Brain pericyte (primary cell): ENCODE measurements at regions not wholly inside any gene's neighbourhood (a gene's known extent, or its start where the extent isn't known, plus 50 kb on each side); places are given as distances from the start of the nearest gene placed in this dataset.
"Not testable (repeated sequence)": the region's sequence is repeated elsewhere in the genome, so short reads cannot be mapped to it uniquely, and the experiment has no call there.

ENCODE experiments used
- DNase-seq: peaks from one replicate; pipeline ENCODE4 v3.0.0-alpha.2; 2012; ENCODE audit warnings: low read depth, low spot score

DNA sequence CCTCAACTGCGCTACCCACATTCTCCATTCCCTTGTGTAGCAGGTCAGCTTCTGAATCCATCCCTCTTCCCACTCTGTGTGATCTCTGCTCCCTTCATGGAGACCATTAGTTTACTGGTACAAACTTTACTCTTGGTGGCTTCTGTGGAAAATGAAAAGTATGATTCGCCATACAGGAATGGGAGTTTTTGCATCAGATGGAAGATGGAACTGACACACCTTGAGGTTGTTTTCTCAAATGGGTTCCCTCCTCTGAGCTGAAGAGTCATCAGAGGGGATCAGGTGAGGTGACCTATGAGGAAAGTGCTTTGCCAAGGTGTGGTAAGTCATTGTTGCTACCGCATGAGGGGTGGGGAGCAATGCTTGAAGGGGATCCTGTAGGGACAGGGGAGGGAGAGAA, 266.8 kb downstream of the INHBA start:
- no peak for DNase-seq

DNA sequence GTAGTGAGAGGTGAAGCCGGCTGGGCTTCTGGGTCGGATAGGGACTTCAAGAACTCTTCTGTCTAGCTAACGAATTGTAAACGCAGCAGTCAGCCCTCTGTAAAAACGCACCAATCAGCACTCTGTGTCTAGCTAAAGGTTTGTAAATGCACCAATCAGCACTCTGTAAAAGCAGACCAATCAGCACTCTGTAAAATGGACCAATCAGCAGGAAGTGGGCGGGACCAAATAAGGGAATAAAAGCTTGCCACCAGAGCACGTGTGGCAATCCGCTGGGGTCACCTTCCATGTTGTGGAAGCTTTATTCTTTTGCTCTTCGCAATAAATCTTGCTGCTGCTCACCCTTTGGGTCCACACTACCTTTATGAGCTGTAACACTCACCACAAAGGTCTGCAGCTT, 267.9 kb downstream of the INHBA start:
- DNase-seq = not testable (repeated sequence)

DNA sequence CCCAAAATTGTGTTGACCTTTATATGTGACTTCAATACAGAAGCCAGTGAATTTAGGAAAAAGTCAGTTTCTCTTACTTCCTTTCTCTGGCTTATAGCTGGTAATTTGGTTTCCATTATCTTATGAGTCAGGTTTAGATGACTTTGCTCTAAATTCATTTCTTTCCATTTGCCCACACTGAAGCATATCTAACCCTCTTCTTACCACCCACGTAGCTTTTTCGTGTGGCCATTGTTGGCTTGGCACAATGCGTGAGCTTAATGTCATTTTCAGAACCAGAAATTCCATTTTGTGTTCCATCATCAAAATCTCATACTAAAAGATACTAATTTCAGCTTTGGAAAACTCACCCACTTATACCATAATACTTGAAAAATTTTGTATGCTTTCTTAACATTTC, 271.2 kb downstream of the INHBA start:
- no peak for DNase-seq

DNA sequence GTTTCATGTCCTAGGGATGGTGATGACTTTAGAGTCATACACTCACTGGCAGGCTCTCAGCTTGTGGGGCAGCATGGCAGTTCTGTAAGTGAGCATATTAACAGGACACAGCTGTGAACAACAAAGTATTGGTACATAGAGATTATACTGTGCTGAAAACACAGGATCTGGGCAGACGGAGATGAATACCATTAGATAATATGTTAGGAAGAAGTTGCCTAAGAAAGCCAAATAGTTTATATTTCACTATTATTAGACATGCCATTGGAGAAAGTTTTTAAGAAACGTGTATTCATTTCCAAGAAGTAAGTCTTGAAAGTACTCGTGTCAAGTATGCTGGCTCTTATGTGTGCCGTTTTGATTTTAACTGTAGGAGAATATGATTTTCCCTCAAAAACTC, 274.5 kb downstream of the INHBA start:
- no peak for DNase-seq

DNA sequence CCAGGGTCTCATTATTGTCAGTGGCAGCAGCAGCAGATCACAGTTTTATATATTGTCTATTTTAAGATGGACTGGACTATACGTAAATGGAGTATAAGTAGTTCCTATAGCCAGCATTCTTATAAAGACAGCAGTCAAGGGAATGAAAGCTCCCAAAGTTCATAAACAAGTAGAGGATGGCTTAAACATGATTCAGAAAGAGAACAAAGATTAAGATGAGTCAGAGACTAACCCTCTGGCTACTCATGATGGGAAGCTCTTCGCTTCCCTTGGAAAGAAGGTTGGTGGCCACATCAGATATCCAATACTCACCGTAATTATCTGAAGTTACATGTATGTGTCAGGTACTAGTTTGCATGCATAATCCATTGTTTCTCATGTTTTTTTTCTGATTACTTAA, 277.0 kb downstream of the INHBA start:
- DNase-seq = no peak

DNA sequence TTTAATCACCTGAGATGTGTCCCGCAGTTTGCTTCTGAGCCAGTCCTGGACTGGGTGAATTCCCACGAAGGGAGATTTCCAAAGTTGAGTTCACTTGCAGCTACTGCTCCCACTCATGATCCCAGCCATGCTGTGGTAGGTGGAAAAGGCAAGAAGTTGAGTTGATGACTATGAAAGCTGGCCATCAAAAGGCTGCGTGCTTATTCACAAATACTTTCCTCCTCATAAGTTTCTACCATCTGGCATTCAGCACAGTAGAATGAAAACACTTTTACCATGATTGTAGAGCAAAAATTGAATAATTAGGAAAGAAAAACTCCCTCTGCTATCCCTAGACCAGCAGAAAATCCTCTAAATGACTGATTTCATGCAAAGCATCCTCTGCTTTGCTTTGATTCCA, 281.8 kb downstream of the INHBA start:
- no peak for DNase-seq

DNA sequence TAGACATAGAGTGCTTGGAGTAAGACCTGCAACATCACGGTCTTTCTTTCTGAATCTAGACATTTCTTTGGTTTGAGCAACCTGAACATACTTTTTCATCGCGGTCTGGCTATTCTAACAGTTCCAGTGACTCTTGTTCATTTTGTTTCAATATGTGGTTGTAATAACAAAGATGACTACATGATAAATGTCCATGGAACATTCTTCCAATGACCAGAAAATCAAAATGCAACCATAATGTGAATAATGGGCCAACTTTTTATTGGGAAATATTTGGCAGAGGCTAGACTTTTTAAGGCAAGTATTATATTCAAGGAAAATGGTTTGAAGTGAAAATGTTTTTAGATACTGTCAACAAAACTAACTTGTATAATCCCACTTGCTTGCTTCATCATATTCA, 282.5 kb downstream of the INHBA start:
- DNase-seq = no peak

DNA sequence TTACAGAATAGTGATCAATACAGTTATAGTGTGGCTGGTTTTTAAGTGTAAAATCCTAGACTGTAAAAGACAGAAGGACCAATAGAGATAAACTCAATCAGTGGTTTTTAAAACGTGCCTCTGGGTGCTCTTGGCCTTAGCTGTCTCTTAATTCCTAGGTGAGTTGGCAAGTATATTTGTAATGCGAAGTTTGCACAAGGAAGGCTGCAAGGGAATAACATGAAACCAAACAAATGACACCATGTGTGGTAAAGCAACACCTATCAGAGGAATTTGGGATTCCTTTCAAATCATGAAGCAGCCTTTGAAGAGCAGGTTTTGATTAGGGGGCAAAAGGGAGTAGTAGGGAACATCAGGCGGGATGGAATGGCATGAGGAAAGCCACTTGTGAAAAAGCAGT, 284.6 kb downstream of the INHBA start:
- no peak for DNase-seq

DNA sequence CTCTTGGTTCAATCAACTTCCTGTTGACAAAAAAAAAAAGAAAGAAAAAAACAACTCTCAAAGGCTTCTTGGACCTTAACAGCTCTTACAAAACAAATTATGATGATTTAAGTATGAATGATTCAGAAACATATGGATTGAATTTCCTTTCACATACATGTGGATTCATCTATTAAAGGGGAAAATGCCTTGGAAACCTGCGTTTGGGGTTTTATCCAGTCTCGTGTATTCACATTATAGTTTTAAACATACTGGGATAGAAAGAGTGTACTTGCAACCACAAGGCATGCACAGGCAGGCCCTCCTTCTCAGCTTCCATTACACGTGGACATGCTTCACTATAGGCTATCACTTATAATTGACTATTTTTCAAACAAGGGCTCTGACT, 286.7 kb downstream of the INHBA start:
- DNase-seq = no peak

DNA sequence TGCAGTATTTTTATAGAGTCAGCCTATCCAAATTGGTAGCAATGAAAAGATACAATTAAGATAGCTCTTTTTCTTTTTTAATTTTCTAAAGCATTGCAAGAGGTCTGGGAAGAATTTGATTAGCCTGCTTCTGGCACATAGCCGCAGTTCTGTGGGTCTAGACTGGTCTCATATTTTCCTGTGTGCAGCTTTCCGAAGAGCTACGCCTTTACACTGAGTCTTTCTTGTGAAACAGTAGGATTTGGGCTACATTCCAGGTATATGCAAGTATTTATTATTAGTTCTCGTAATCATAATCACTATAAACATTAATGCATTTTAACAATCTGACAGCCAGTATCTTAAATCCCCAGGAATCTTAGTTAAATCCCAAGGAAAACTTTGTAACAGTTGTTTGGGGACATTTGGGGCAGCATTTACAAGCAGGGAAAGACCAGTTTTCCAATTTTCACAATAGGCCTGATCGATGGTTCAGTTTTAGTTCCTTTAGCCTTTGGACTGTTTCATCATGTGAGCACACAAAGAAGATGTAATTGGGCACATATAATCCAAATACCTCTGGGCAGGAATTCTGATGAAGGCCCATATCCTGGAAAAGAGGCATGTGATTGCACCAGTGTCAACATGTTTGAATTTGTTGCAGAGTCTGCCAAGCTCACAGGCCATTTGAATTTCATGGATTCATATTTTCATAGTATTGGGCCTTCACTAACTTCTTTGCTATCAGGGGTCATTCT, 287.3 kb downstream of the INHBA start:
- no peak for DNase-seq

DNA sequence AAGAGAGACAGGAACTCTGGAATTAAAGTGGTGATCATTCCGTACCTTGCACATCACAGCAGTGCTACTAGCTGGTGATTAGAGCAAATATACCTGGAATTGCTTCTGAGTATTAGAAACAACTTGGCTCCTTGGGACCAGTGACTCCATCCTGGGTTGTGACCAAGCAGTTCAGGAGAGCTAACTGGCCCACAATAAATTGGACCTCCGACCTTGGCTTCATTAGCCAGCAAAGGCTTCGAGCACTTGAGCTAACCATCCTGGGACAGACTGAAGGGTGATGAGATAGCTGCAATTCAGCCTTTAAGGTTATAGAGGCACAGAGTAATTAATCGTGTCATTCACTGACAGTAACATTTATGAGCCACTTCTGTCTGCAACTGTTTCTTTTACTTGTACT, 287.8 kb downstream of the INHBA start:
- no peak for DNase-seq

DNA sequence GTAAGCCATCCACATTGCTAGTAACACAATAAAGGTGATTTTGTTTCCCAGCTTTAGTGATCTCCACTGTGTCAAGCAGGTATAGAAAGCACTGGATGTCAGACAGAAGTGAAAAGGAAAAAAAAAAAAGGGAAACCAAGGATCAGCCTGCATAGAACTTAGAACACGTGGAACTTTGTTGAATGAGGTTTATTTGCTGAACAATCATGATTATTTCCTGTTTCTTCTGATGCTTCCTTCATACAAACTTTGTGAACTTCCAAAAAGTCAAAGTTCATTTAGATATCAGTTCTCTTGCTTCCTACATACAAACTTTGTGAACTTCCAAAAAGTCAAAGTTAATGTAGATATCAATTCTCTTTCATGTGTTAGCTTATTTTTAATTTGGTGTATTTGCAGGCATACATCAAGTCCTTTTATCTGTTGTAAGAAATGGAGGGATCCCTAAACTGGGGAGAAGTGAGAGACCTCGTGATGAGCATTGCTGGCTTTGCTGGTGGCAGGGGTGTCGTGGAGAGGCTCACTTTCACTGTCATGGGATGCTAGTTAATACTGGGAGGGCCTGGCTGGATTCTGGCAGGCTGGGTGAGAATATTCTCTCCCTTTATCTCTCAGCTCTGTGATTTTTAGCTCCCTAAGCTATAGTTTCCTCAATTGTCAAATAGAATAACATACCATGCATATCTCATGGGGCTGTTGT, 298.4 kb downstream of the INHBA start:
- no peak for DNase-seq

DNA sequence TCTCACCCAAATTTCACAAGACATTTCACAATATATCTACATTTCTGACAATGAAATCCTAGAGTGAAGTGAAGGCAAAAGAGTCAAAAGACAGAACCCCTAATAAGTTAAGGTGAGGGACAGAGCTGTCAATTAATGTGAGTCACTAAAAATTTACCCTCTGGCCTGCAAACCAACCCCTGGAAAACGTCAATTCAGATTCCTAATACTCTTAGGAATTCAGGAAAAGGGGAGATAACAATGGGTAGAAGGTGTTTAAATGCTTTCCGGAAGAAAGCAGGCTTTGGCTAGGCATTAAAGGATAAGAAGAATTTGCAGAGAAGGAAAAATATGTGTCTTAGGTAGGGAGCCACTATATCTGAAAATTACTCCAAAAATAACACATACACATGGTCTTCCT, 299.6 kb downstream of the INHBA start:
- no peak for DNase-seq

DNA sequence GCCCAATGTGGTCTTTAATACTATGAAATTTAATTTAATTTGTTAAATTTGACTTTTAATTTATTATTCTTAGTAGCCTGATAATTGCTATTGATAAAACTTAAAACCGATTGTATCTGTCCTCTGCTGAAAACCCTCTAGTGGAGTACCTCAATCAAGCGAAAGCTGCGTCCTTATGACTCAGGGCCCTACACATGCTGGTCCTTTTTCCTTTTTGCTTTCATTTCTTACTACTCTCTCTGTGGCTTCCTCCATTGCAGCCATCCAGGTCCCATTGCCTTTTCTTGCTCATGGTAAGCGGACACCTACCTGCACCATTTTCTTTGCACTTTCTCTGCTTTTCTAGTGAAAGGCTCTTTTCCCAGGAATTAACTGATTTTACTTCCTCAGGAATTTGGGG, 301.1 kb downstream of the INHBA start:
- no peak for DNase-seq

DNA sequence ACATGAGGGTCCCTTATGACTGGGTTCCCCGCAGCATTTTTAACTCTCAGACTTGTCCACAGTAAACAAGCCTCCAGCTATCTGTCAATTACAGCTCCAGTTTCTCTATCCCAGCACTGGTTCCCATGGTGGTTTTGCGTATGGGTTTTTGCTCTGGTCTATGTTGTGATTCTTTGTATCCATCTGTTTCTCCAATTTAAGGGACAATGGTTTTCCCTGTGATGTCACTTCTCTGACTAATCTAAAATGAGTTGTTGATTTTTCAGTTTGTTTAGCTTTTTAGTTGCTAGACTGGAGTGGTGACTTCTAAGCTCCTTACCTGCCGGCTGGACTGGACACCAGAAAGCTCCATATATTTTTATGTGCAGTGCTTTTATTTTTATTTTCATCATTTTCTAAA, 303.7 kb downstream of the INHBA start:
- DNase-seq = no peak

DNA sequence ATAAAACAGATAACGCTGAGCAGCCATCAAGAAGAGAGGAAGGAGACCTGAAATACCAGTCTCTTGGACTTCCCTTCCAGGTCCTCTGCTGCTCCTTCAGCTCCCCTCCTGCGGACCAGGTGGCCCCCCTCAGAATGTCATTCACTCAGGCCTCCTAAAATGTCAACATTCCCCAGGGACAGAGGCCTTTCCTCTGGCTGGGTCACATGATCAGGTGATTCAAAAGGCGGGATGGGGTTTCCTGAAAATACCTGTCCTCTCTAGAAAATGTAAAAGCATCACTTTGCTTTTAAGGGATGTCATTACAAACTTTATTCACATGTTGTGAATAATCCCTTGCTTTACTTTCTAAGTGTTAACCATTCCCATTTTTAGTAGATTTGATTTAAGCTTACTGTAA, 311.1 kb downstream of the INHBA start:
- no peak for DNase-seq

DNA sequence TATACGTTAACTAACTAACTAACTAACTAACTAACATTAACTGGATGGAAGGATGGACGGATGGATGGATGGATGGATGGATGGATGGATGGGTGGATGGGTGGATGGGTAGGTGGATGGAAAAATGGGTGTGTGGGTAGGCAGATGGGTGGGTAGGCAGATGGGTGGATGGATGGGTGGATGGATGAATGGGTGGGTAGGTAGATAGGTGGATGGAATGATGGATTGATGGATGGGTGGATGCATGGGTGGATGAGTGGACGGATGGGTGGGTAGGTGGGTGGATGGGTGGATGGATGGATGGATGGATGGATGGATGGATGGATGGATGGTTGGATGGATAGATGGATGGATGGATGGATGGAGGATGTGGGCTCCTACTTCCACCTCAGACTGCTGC, 314.0 kb downstream of the INHBA start:
- DNase-seq = not testable (repeated sequence)

DNA sequence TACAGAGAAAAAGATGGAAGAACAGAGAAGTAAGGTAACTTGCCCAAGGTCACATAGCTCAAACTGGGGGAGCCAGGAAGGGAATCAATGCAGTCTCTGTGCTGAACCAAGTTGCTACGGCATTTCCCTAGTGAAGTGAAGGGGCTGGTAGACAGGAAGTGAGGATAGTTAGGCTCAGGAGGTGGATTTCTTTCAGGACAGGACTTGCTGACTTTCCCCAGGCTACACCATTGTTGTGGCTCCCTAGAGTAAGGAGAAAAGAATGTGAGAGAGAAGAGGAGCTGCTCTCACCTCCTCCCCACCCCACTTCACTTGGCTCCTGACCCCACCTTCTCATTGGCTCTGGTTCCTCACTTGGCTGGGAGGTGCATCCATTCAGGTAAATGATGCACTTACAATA, 316.9 kb downstream of the INHBA start:
- DNase-seq = no peak

DNA sequence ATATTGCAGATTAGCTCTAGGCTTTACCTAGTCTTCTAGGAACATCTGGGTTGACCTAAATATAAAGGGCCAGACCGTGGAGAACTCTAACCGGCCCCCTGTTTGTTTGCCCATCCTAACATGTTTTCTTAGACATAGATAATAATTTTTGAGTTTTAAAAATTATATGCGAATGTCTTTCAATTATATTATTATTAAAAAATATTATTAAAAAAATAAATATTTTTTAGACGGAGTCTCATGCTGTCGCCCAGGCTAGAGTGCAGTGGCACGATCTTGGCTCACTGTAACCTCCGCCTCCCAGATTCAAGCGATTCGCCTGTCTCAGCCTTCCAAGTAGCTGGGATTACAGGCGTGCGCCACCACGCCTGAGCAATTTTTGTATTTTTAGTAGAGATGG, 318.5 kb downstream of the INHBA start:
- DNase-seq = no peak

DNA sequence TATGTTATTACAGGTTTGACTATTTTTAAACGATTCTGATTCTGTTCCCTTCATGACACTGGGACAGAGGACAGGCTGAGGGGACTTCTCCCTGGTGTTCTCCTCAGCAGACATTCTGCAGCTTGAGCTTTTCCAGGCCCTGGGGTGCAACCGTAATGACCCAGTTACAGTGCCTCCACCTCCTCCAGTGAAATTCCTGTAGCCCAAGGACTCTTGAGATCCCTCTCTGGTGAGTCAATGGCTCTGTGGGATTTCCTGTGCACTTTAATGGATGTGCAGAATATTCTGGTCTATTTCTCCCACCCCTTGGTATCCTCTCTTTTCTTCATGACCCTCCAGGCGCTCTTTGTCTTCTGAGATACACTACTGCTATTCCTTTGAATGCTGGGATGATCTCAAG, 319.3 kb downstream of the INHBA start:
- DNase-seq = no peak

DNA sequence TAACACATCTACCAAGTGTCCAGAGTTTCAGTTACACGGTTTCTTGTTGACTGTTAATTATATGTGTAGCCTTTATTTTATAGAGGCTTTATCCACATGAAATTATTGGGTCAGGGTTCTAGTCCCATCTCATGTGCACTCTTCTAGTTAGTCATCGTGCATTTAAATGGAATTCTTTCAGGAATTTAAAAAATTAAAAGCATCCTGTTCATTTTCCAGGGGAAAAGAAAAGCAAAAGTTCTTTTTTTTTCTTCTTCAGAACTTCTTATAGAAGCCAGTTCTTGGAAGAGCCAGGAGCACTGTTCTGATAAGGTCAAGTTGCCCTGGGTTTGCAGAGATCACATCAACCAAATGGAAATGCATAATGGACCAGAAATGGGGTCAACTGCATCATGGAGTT, 324.7 kb downstream of the INHBA start:
- no peak for DNase-seq

DNA sequence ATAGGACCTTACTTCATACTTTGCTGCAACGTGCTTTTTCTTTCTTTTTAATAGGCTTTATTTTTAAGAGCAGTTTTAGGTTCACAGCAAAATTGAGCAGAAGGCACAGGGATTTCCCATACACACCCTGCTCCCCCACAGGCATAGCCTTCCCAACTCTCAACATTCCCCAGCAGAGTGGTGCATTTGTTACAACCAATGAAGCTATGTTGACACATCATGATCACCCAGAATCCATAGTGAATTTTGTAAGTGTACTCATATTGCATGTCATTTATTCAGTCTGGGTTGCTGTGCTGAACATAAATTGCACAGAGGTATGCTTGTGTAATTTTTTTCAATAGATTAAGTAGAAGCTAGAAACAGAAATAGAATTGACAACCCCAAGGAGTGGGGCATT, 327.3 kb downstream of the INHBA start:
- DNase-seq = no peak

DNA sequence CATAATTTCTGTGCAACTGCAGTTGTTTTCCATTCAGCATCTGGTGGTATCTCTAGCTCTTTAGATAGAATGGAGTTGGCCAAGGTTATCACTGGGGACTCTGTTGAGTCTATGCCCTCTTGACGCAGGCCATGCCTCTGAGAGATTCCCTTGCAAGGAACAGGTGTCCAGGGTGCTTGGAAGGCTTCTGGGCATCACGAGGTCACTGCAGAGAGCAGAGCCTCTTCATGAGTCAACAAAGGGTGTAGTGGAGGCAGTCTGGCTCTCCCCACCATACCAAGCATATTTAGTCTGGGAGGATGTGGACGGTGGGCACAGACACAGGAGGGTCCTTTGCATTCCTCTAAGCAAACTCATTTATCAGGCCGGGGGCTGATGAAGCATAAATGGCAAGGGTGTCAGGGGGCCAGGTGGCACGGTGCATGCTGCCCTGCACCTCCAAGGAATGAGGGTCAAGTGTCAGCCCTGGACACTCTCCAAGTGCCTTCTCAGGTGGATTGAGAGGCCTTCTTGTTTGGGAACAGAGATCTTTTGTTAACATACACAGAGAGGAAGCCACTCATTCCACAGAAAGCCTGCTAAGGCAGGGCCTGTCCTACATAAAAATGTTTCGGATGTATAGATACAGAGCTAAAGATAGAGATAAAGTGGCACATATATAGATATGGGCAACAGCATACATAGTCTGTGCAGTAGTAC, 328.6 kb downstream of the INHBA start:
- no peak for DNase-seq
